ENCODE measurements at regions not wholly inside any gene's neighbourhood (a gene's known extent, or its start where the extent isn't known, plus 50 kb on each side); places are given as distances from the start of the nearest gene placed in this dataset.

- TF ChIP-seq EZH2 (IDR thresholded peaks at IDR 0.05; ENCODE audit: low read depth) (no peak), CTCF (conservative IDR thresholded peaks at IDR 0.05) (no peak)
These were observed 415.5 kb upstream of the SORCS1 start for GRCh38 chr10:107579970-107580369.

All from PC-9 (cell line).